PC-9 (cell line): ENCODE measurements at regions not wholly inside any gene's neighbourhood (a gene's known extent, or its start where the extent isn't known, plus 50 kb on each side); places are given as distances from the start of the nearest gene placed in this dataset.

ENCODE experiments used
- CTCF ChIP-seq: fragments of 200-600 bp; sonication (generic); conservative IDR thresholded peaks from 2 replicates; pipeline ENCODE4 v1.6.1; 2017; ENCODE audit warnings: mixed run types, antibody characterized with exemption, mild to moderate bottlenecking, moderate library complexity
- EZH2 ChIP-seq: fragments of 200-600 bp; sonication (generic); IDR thresholded peaks from 2 replicates; pipeline ENCODE4 v1.8.0; 2017; ENCODE audit warnings: antibody characterized with exemption, low read depth

- no peak for TF ChIP-seq CTCF
- no peak for TF ChIP-seq EZH2
Measured at GRCh38 chrX:9372866-9373265, 92.0 kb upstream of the TBL1X start.
